Tibial nerve (tissue), 4 donors: ENCODE measurements at regions not wholly inside any gene's neighbourhood (a gene's known extent, or its start where the extent isn't known, plus 50 kb on each side); places are given as distances from the start of the nearest gene placed in this dataset.

ENCODE experiments used
- EP300 ChIP-seq, 2 donors: sonication (generic); formaldehyde crosslinking; IDR thresholded peaks; one replicate each; pipeline ENCODE4 v1.6.1; 2017; ENCODE audit warnings: antibody characterized with exemption in 2 of 2, mild to moderate bottlenecking in 1 of 2
- POLR2A ChIP-seq, 2 donors: fragments of 450-650 bp; IDR thresholded peaks; one replicate each; pipeline ENCODE4 v1.6.1; 2017; ENCODE audit warnings: antibody characterized with exemption in 2 of 2, mild to moderate bottlenecking in 2 of 2, moderate library complexity in 2 of 2
- TF ChIP-seq, protein P1 (sequence below), 5 experiments: fragments of 200-600 bp in 3 of 5; fragments of 450-650 bp in 2 of 5; sonication (generic) in 3 of 5; IDR thresholded peaks; one replicate each; pipeline ENCODE4 v1.5.1; 2016 to 2019; ENCODE audit warnings: antibody characterized with exemption in 5 of 5, mild to moderate bottlenecking in 3 of 5, moderate library complexity in 2 of 5

DNA sequence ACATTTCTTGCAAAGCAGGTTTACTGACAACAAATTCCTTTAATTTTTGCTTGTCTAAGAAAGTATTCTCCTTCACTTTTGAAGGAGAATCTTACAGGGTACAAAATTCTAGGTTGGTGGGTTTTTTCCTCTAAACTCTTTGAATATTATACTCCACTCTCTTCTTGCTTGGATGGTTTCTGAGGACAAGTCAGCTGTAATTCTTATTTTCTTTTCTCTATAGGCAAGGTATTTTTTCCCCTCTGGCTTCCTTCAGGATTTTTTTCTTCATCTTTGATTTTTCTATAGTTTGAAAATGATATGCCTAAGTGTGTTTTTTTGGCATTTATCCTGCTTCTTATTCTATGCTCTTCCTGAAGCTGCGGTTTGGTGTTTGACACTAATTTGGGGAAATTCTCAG, 112.5 kb upstream of the HIVEP1 start:
- TF ChIP-seq, protein P1, sequence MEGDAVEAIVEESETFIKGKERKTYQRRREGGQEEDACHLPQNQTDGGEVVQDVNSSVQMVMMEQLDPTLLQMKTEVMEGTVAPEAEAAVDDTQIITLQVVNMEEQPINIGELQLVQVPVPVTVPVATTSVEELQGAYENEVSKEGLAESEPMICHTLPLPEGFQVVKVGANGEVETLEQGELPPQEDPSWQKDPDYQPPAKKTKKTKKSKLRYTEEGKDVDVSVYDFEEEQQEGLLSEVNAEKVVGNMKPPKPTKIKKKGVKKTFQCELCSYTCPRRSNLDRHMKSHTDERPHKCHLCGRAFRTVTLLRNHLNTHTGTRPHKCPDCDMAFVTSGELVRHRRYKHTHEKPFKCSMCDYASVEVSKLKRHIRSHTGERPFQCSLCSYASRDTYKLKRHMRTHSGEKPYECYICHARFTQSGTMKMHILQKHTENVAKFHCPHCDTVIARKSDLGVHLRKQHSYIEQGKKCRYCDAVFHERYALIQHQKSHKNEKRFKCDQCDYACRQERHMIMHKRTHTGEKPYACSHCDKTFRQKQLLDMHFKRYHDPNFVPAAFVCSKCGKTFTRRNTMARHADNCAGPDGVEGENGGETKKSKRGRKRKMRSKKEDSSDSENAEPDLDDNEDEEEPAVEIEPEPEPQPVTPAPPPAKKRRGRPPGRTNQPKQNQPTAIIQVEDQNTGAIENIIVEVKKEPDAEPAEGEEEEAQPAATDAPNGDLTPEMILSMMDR (IDR thresholded peaks at IDR 0.05): no peak
- TF ChIP-seq POLR2A (IDR thresholded peaks at IDR 0.05) (no peak), EP300 (IDR thresholded peaks at IDR 0.05) (no peak)
